K562 (cell line): ENCODE measurements at regions not wholly inside any gene's neighbourhood (a gene's known extent, or its start where the extent isn't known, plus 50 kb on each side); places are given as distances from the start of the nearest gene placed in this dataset.

Experiments used
- CBFA2T3 ChIP-seq: fragments of 450-650 bp; IDR thresholded peaks from 2 replicates; pipeline ENCODE4 v1.6.1; 2017
- CTCF ChIP-seq, 3 experiments: IDR thresholded peaks in 2 of 3; conservative IDR thresholded peaks in 1 of 3; 2 replicates each; pipeline ENCODE4 v1.5.1; 2011 to 2012; ENCODE audit warnings: low read length in 3 of 3, mild to moderate bottlenecking in 3 of 3, control low read depth in 2 of 3, improper control_type of control experiment in 1 of 3, inconsistent platforms in 1 of 3, low read depth in 1 of 3, mixed read lengths in 1 of 3, moderate library complexity in 1 of 3; ENCODE audit not compliant: insufficient read depth in 2 of 3
- FOS ChIP-seq: IDR thresholded peaks from 3 replicates; pipeline ENCODE4 v1.6.1; 2011; ENCODE audit not compliant: insufficient read length; ENCODE audit errors: extremely low read depth
- GATAD2B ChIP-seq: fragments of 450-650 bp; IDR thresholded peaks from 2 replicates; pipeline ENCODE4 v1.6.1; 2017; ENCODE audit warnings: mild to moderate bottlenecking, borderline replicate concordance
- PHF20 ChIP-seq: fragments of 450-650 bp; IDR thresholded peaks from 2 replicates; pipeline ENCODE4 v1.6.1; 2018; ENCODE audit not compliant: partially characterized antibody
- POLR2AphosphoS5 ChIP-seq: IDR thresholded peaks from 2 replicates; pipeline ENCODE4 v1.6.1; 2011; ENCODE audit warnings: mild to moderate bottlenecking, low read depth, low read length, moderate library complexity; ENCODE audit not compliant: control insufficient read depth, insufficient read depth
- SP2 ChIP-seq: IDR thresholded peaks from 2 replicates; pipeline ENCODE4 v1.6.1; 2011; ENCODE audit warnings: mild to moderate bottlenecking, low read depth, low read length, moderate library complexity; ENCODE audit not compliant: poor library complexity, severe bottlenecking; ENCODE audit errors: extremely low read depth
- ZBTB1 ChIP-seq: sonication (generic); formaldehyde crosslinking; IDR thresholded peaks from 2 replicates; pipeline ENCODE4 v1.8.1; 2023; ENCODE audit warnings: missing genetic modification reagents, low read depth, mild to moderate bottlenecking, borderline replicate concordance
- ZFP91 ChIP-seq: sonication (generic); formaldehyde crosslinking; IDR thresholded peaks from 2 replicates; pipeline ENCODE4 v1.8.0; 2022; ENCODE audit warnings: mild to moderate bottlenecking, missing genetic modification reagents
- ZNF695 ChIP-seq: fragments of 450-650 bp; formaldehyde crosslinking; IDR thresholded peaks from 2 replicates; pipeline ENCODE4 v1.4.0; 2020; ENCODE audit warnings: mild to moderate bottlenecking, moderate library complexity

DNA sequence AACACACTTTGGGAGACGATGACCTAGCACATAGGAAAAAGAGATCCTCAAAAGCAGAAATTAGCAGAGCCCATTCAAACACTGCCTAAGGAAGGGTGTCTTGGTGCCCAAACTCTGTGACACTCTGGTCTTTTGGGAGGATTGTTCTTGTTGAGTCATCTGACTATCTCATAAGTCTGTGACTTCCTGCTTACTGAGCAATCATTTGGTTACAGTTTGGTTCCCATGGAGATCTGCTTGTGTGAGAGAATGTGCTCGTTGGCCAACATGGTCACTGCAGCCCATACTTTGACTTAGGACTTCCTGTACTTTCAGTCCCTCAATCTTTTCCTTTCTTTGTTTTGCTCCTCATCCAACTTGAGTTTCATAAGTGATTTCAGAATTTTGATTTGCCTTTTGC lies 602.9 kb downstream of the NYAP2 start:
- TF ChIP-seq CTCF (IDR thresholded peaks at IDR 0.05 in 2 of 3, conservative IDR thresholded peaks at IDR 0.05 in 1 of 3; ENCODE audit: insufficient read depth in 2 of 3, low read depth in 1 of 3, low read length in 3 of 3) (no peak), ZNF695 (CRISPR knock-in tag) (no peak), FOS (no peak), POLR2AphosphoS5 (no peak), ZBTB1 (CRISPR knock-in tag) (no peak), CBFA2T3 (no peak), GATAD2B (no peak), SP2 (no peak), PHF20 (no peak), ZFP91 (CRISPR knock-in tag) (no peak)
